Heart right ventricle (tissue), 16 donors: ENCODE measurements at regions not wholly inside any gene's neighbourhood (a gene's known extent, or its start where the extent isn't known, plus 50 kb on each side); places are given as distances from the start of the nearest gene placed in this dataset.

Experiments used
- ATAC-seq, 8 donors: fragments of 200-7000 bp; cut with Tn5 transposase; one replicate each; pipeline ENCODE4 v1.9.1; 2020; ENCODE audit warnings: mild to moderate bottlenecking in 8 of 8, moderate library complexity in 8 of 8, moderate number of reproducible peaks in 1 of 8
- DNase-seq, 2 donors: peaks; one replicate each; pipeline ENCODE4 v3.0.0-alpha.2; 2020
- H3K27ac ChIP-seq, 10 donors: fragments of 200-600 bp; sonication (generic) in 2 of 10; one replicate each; pipeline versions ENCODE4 v1.5.0 to v1.8.0; 2020 to 2022; ENCODE audit warnings: mild to moderate bottlenecking in 3 of 10
- H3K27me3 ChIP-seq, 7 donors: fragments of 200-600 bp; one replicate each; pipeline ENCODE4 v1.8.0; 2021 to 2022; ENCODE audit warnings: mild to moderate bottlenecking in 2 of 7
- H3K36me3 ChIP-seq, 9 donors: fragments of 200-600 bp; sonication (generic) in 1 of 9; one replicate each; pipeline versions ENCODE4 v1.5.0 to v1.8.0; 2020 to 2022; ENCODE audit warnings: mild to moderate bottlenecking in 2 of 9
- H3K4me1 ChIP-seq, 9 donors: fragments of 200-600 bp; sonication (generic) in 1 of 9; one replicate each; pipeline versions ENCODE4 v1.5.0 to v1.8.0; 2020 to 2022; ENCODE audit warnings: mild to moderate bottlenecking in 4 of 9
- H3K4me3 ChIP-seq, 10 donors: fragments of 200-600 bp; sonication (generic) in 2 of 10; one replicate each; pipeline versions ENCODE4 v1.5.0 to v1.8.0; 2020 to 2022; ENCODE audit warnings: mild to moderate bottlenecking in 7 of 10, moderate library complexity in 2 of 10
- H3K9me3 ChIP-seq, 11 donors: fragments of 200-600 bp in 10 of 11; sonication (generic) in 2 of 11; one replicate each; pipeline versions ENCODE4 v1.5.0 to v1.8.0; 2013 to 2022; ENCODE audit warnings: mild to moderate bottlenecking in 2 of 11, control low read depth in 1 of 11, moderate library complexity in 1 of 11
- WGBS, 2 donors: extraction: QIAGEN DNeasy Blood & Tissue Kit; methylation state at CpG; one replicate each; pipeline ENCODE4 v1.1.7; 2013; ENCODE audit warnings: inconsistent platforms in 1 of 2; 5-methylcytosine and 5-hydroxymethylcytosine counted together
- intact Hi-C, 10 donors: fragments of 100-400 bp; cut with DNase I; formaldehyde crosslinking; loops; one replicate each; pipeline versions ENCODE4 v1.11.1 to v1.14.2; 2022
- TF ChIP-seq, protein P1 (sequence below), 9 donors: fragments of 200-600 bp; sonication (generic) in 2 of 9; IDR thresholded peaks; one replicate each; pipeline versions ENCODE4 v1.5.0 to v1.8.0; 2021 to 2022; ENCODE audit warnings: antibody characterized with exemption in 9 of 9, mild to moderate bottlenecking in 5 of 9, moderate library complexity in 1 of 9
- donor health status: Arrhythmogenic right ventricular cardiomyopathy.
- donor health status: ischemic (EF 13 %, LVEDD 7.1; RV severe dilation, severe dysfunction).
- donor health status: healthy with polysubstance abuse.
- donor health status: DM: no; HTN: yes; CAD: no.
- donor health status: DM: no; HTN: no; CAD: no.
- donor health status: ischemic (EF 25% LVEDD 6.9; RV normal size, moderate dysfunction).
- donor health status: ischemic (EF 25% LVEDD 5.7; RV mildly dilated, moderate dysfunction).
- donor health status: healthy.
- donor health status: DM: yes; HTN: yes; CAD: no.
- donor health status: Ischemic cardiomyopathy.
- donor health status: ischemic (EF 35%, LVEDD 5.7; RV mildly dilated, moderate dysfunction).
- donor health status: nonischemic (EF 11% LVEDD 7.7; RV severe dilation, severe dysfunction).
- donor health status: DM: yes; HTN: yes; CAD: no.
- donor health status: PGD.
- donor health status: ischemic (EF 29% LVEDD 5.4; RV normal size, mild dysfunction).
- donor health status: nonischemic (EF 23%, LVEDD 6.1; RV moderate dilation, normal function).

DNA sequence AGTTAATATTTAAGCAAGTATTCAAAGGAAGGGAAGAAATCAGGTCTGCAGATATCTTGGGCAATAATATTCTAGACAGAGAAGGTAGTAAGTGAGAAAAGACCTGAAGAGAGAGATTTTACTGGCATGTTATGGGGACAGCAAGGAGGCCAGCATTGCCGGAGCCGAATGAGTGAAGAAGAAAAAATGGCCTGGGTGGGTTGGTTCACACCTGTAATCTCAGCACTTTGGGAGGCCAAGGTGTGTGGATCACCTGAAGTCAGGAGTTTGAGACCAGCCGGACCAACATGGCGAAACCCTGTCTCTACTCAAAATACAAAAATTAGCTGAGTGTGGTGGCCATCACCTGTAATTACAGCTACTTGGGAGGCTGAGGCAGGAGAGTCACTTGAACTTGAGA is 164.7 kb downstream of the VGLL3 start:
- H3K4me3 ChIP-seq: no peak overlapping the region
- H3K4me1 ChIP-seq: no peaks in the 10 kb centered on the region
- H3K36me3 ChIP-seq: no peaks in the 10 kb centered on the region
- TF ChIP-seq, protein P1, sequence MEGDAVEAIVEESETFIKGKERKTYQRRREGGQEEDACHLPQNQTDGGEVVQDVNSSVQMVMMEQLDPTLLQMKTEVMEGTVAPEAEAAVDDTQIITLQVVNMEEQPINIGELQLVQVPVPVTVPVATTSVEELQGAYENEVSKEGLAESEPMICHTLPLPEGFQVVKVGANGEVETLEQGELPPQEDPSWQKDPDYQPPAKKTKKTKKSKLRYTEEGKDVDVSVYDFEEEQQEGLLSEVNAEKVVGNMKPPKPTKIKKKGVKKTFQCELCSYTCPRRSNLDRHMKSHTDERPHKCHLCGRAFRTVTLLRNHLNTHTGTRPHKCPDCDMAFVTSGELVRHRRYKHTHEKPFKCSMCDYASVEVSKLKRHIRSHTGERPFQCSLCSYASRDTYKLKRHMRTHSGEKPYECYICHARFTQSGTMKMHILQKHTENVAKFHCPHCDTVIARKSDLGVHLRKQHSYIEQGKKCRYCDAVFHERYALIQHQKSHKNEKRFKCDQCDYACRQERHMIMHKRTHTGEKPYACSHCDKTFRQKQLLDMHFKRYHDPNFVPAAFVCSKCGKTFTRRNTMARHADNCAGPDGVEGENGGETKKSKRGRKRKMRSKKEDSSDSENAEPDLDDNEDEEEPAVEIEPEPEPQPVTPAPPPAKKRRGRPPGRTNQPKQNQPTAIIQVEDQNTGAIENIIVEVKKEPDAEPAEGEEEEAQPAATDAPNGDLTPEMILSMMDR (IDR thresholded peaks at IDR 0.05): no peak
- H3K27ac ChIP-seq: no peak overlapping the region
- 95% methylated on average over 4 of the region's 4 CpGs for WGBS, 2 donors
- DNase-seq (no peak), ATAC-seq (no peak)
- intact Hi-C loops: no loop called here
- H3K9me3 ChIP-seq: no peaks in the 10 kb centered on the region
- H3K27me3 ChIP-seq: no peaks in the 10 kb centered on the region

DNA sequence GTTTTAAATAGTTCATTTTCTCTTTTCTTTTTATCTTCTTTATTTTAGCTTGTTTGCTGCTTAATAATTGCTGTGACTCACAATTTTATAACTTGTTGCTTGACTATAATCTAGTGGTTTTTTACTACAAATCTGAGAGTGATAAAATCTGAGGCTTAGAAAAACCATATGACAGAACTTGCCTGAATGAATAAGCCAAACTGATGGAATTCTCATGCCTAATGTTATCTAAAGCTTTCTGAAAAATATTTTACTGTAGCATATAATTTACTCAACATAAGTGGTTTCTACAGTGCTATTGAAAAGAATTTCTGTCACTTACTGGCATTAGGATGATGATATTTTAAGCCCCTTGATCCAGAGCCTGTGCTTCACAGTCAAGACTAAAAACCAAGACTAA is 175.1 kb downstream of the VGLL3 start:
- ATAC-seq: no peak
- Histone ChIP-seq H3K27me3 (no peaks in the 10 kb centered on the region), H3K4me1 (no peaks in the 10 kb centered on the region), H3K4me3 (no peak overlapping the region), H3K9me3 (no peaks in the 10 kb centered on the region), H3K27ac (no peak overlapping the region), H3K36me3 (no peaks in the 10 kb centered on the region)
- no peak for DNase-seq
- intact Hi-C loops: no loop called here
- TF ChIP-seq, protein P1 (IDR thresholded peaks at IDR 0.05): no peak

DNA sequence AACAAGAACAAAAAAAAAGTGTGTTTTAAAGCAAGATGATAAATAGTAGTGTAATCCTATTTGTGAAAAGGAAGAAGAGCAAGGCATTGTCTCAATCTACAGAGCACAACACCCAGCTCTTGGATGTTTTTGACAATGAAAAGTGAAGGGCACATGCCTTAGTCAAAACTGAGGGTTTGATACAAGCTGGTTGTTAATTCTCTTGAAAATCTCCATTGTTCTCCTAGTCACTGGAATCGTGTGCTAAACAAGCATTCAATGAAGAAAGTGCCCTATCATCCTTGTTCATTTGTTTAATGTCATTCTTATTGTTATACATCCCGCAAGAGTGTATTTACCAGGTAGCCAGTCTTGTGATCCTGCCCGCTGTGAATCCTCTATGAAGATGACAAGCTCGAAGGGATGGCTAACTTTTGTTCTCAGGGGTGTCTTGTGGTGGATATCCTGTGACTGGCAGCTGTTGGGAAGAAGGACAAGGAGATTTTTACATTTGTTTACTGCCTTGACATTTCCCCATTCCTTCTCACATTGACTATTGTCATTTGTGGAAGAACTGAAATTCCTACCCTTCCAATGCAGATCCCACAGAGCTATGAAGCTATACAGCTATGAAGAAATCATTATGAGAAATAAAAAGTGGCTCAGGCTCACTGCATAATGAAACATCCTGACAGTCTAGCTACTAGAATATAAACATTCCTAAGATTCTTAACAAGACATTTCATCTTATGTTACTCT is 175.9 kb downstream of the VGLL3 start:
- no peaks in the 10 kb centered on the region for H3K36me3 ChIP-seq
- H3K9me3 ChIP-seq: no peaks in the 10 kb centered on the region
- intact Hi-C loops: no loop called here
- no peaks in the 10 kb centered on the region for H3K4me1 ChIP-seq
- no peak for DNase-seq
- TF ChIP-seq, protein P1 (IDR thresholded peaks at IDR 0.05): no peak
- no peak overlapping the region for H3K27ac ChIP-seq
- 52 to 56% methylated on average over 4 of the region's 4 CpGs for WGBS, 2 donors
- no peak overlapping the region for H3K4me3 ChIP-seq
- no peaks in the 10 kb centered on the region for H3K27me3 ChIP-seq
- no peak for ATAC-seq

DNA sequence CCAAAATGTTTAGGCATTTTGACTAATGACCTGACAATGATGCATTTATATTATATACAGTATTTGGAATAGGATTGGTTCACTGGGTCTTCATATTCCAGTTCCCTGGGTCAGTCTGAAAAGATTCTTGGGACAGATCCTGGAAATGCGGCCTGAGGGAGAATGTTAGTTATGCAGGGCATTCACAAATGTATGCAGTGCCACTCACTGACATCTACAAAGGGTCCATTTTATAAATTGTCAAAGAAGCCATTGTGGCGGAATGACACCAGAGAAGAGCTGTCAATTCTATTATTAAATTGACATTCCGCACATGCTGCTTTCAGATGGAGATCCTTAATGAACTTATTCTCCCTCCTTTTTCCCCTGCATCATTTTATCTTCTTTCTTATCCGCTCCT is 176.6 kb downstream of the VGLL3 start:
- intact Hi-C loops: no loop called here
- H3K36me3 ChIP-seq: no peaks in the 10 kb centered on the region
- DNase-seq (no peak), ATAC-seq (no peak)
- no peaks in the 10 kb centered on the region for H3K4me1 ChIP-seq
- no peaks in the 10 kb centered on the region for H3K9me3 ChIP-seq
- no peak overlapping the region for H3K27ac ChIP-seq
- TF ChIP-seq, protein P1 (IDR thresholded peaks at IDR 0.05): no peak
- no peak overlapping the region for H3K4me3 ChIP-seq
- WGBS, 2 donors: 74 to 80% methylated on average over 4 of the region's 4 CpGs
- no peaks in the 10 kb centered on the region for H3K27me3 ChIP-seq
